ENCODE measurements at regions not wholly inside any gene's neighbourhood (a gene's known extent, or its start where the extent isn't known, plus 50 kb on each side); places are given as distances from the start of the nearest gene placed in this dataset.
"Not testable (repeated sequence)": the region's sequence is repeated elsewhere in the genome, so short reads cannot be mapped to it uniquely, and the experiment has no call there.

DNA sequence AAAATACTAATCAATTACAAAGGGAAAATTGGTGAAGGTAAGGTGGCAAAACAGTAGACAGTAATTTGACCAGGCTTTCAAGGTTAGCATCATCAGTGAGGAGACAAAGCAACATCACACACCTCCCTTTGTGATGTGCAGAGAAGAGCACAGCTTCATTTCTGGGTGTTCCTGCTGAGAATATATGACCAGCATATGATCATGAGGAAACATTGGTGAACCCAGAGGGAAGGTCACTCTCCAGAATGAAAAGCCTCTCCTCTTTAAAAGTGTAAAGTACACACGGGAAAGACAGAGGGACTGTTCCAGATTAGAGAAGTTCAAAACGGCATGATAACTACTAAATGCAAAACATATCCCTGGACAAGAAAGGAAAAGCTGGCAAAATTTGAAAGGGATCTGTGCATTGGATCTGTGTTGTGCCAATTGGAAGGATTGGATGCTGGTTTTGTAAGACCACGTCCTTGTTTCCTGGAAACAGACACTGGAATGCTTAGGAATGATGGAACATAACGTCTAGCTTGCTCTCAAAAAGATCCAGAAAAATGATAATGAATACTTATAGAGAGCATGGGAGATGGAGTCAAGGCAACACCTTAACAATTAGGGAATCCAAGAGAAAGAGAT is 80.6 kb upstream of the MITF start:
- no peak overlapping the region for H3K4me3 ChIP-seq (ENCODE audit: low read depth, low read length)
- TF ChIP-seq, protein P1, sequence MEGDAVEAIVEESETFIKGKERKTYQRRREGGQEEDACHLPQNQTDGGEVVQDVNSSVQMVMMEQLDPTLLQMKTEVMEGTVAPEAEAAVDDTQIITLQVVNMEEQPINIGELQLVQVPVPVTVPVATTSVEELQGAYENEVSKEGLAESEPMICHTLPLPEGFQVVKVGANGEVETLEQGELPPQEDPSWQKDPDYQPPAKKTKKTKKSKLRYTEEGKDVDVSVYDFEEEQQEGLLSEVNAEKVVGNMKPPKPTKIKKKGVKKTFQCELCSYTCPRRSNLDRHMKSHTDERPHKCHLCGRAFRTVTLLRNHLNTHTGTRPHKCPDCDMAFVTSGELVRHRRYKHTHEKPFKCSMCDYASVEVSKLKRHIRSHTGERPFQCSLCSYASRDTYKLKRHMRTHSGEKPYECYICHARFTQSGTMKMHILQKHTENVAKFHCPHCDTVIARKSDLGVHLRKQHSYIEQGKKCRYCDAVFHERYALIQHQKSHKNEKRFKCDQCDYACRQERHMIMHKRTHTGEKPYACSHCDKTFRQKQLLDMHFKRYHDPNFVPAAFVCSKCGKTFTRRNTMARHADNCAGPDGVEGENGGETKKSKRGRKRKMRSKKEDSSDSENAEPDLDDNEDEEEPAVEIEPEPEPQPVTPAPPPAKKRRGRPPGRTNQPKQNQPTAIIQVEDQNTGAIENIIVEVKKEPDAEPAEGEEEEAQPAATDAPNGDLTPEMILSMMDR (IDR thresholded peaks at IDR 0.05; ENCODE audit: borderline replicate concordance, insufficient read depth, low read depth, low read length), result no peak

DNA sequence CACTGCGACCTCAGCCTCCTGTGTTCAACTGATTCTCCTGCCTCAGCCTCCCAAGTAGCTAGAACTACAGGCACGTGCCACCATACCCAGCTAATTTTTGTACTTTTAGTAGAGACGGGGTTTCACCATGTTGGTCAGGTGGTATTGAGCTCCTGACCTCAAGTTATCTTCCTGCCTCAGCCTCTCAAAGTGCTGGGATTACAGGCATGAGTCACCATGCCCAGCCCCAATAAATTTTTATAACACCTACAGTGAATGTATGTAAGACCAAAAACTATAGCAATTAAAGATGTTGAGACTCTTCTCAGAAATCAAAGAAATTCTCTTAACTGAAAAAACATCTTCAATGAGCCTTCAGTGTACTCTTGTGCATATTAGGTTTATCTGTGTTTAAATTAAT is 82.2 kb upstream of the MITF start:
- not testable (repeated sequence) for H3K4me3 ChIP-seq (ENCODE audit: low read depth, low read length)

DNA sequence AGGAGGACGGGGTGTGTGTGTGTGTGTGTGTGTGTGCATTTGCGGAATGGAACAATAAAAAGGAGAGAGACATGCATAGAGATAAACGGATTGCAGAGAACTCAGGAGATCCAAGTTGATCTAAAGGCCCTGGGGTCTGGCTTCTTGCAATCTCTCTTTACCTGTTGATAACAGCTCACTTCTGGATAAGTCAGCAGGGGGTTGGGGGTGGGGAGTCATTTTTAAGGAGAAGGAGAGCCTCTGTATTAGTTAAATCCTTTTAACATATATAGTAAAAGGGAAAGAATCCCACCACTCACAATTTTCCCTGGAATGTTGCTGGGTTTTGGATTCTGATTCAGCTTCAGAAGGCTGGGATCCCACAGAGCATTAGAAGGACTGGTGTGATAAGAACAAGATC is 87.5 kb upstream of the MITF start:
- TF ChIP-seq, protein P1 (IDR thresholded peaks at IDR 0.05; ENCODE audit: borderline replicate concordance, insufficient read depth, low read depth, low read length), result no peak
- no peak overlapping the region for H3K4me3 ChIP-seq (ENCODE audit: low read depth, low read length)

DNA sequence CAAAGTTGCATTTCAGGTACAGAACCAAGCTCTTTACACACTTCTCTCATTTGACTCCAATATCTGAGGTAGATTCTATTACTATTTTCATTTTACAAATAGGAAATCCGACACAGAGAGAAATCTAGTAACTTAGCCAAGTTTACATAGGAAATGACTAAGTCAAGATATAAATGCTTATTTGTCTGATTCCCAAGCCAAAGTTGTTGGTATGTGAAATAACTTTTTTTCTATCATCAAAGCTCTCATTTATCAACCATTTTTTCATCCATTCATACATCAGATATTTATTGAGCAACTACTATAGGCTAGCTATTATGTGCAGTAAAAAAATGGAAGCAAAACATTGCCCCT is 89.2 kb upstream of the MITF start:
- no peak overlapping the region for H3K4me3 ChIP-seq (ENCODE audit: low read depth, low read length)
- TF ChIP-seq, protein P1 (IDR thresholded peaks at IDR 0.05; ENCODE audit: borderline replicate concordance, insufficient read depth, low read depth, low read length), result no peak

DNA sequence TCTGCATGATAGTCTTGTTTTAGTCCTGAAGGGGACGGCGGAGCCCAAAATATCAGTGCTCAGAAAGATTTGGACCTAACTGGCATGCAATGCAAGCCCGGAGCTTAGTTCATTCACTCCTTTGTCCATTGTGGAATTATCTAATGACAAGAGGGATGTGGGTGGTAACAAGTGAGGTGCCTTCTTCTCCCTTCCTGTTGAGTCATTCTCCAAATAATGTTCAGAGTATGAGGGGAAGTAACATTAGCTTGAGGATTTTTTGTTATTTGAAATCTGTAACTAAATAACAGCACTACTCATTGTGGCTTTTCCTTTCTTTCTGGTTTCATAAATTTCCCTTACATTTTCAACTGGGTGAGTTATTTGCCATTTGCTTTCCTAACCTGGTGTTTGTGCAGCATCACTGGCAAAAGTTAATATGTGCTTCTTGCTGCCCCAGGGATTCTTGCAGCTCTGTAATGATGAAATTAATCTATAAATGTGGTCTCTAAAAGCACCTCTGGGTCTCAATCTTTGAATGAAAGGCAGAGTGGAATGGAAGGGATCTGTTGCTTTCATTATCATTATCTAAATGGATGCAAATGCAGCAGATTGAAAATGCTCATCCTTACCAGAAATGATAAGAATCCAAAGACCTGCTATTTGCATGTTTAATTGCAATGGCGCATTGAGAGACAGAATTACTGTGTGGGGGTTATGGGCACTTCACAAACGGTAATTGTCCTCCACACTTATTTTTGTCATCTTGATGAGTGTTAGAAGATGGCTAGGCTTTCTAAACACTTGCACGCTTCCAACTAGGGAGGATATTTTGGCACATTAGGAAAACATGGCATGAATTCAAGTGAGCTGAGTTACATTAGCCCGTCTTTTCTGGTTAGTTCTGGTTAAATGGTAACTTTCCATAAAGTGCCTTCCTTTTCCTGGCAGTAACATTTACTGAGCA is 89.9 kb upstream of the MITF start:
- no peak overlapping the region for H3K4me3 ChIP-seq (ENCODE audit: low read depth, low read length)
- TF ChIP-seq, protein P1 (IDR thresholded peaks at IDR 0.05; ENCODE audit: borderline replicate concordance, insufficient read depth, low read depth, low read length), result no peak

DNA sequence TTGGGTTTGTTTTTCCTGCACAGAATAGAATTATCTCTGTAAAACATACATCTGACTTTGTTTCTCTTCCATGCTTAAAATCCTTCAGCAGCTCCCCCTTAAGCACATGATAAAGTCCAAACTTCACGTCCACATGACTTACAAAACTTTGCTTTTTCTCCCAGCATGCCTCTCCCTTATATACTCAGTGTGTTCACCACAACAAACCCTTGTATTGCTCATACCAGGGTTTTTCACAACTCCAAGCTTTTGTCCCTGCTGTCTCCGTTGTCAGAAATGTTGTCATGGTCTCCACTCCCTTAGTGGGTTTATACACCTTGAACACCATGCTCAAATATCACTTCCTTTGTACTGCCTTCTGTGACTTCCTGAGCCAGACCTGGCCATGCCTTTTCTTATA is 91.1 kb upstream of the MITF start:
- H3K4me3 ChIP-seq (ENCODE audit: low read depth, low read length), result no peak overlapping the region
- TF ChIP-seq, protein P1 (IDR thresholded peaks at IDR 0.05; ENCODE audit: borderline replicate concordance, insufficient read depth, low read depth, low read length), result no peak

DNA sequence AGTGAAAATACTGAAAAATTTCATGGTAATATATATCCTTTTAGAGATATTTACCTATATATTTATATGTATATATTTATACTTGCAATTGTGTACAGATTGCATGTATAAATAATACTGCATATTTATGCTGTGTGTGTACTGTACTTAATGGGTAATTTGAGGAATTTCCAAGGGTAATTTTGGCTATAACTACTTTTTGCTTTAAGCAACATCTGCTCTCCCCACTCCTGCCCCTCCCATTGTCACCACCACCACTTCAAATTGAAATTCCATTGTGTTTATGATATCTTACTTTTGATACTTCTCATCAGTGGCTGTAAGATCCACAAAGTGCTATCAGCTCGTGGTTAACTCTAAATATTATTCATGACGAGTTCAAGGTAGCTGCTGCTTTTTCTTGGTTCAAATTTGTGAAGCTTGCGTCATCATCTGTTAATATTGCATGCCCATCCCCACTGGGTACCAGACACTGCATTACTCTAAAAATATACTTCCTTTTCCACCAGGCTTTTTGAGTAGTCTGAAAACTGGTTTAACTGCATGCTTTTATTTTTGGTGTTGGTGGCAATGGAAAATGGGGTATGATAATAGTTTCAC is 91.7 kb upstream of the MITF start:
- H3K4me3 ChIP-seq (ENCODE audit: low read depth, low read length), result no peak overlapping the region
- TF ChIP-seq, protein P1 (IDR thresholded peaks at IDR 0.05; ENCODE audit: borderline replicate concordance, insufficient read depth, low read depth, low read length), result no peak

All from GM12875 (cell line).